ENCODE measurements at regions not wholly inside any gene's neighbourhood (a gene's known extent, or its start where the extent isn't known, plus 50 kb on each side); places are given as distances from the start of the nearest gene placed in this dataset.

DNA sequence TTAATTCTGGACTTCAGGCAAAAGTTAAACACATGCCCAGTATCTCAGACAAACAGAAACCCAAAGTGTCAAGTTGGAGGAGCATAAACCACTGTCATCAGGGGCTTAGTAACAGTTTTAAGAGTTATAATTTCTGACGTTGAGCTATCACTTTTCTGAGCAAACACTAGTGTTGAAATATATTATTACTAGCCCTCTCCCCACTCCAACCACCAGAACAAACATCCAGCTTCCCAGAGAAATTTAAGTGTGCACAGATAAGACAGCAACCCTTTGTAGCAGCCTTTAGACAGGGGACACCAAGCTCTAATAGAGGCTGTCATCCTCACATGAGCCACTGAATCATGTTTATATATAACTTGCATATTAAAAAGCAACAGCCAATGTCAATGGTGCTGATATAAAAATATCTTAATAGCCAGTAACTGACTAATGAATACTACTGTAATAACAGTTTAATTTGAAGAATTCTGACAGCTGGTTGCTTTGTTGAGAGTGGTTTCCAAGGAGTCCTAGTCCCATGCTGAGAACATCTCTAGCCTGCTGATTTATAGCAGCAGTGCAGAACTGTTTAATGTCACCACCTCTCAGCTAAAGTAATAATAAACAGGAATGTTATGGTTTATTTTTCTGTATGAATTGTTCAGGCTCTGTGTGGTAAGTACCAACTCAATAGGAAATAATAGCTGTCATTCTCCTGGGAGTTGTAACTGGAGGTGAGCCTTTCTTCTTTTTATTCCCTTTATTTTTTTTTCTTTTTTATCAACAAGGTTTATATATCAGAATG is 528.7 kb upstream of the ZNF608 start:
- Histone ChIP-seq H3K4me3 (no peak overlapping the region), H3K4me1 (no peaks in the 10 kb centered on the region), H3K36me3 (no peaks in the 10 kb centered on the region), H3K27me3 (no peaks in the 10 kb centered on the region), H3K9me3 (no peaks in the 10 kb centered on the region), H3K27ac (no peak overlapping the region)
- TF ChIP-seq EP300 (IDR thresholded peaks at IDR 0.05): no peak
- no peak for TF ChIP-seq CTCF (IDR thresholded peaks at IDR 0.05)
- no peak for TF ChIP-seq POLR2A (IDR thresholded peaks at IDR 0.05)
- DNase-seq (ENCODE audit: low spot score in 2 of 2): no peak
- WGBS, 2 donors: 59 to 65% methylated on average over 1 of the region's 1 CpG

GRCh38 chr5:125275725-125276090 is 529.3 kb upstream of the ZNF608 start:
- DNase-seq (ENCODE audit: low spot score in 2 of 2): no peak
- H3K4me3 ChIP-seq: no peak overlapping the region
- H3K36me3 ChIP-seq: no peaks in the 10 kb centered on the region
- H3K9me3 ChIP-seq: no peaks in the 10 kb centered on the region
- WGBS, 2 donors: 76 to 84% methylated on average over 3 of the region's 3 CpGs
- H3K4me1 ChIP-seq: no peaks in the 10 kb centered on the region
- TF ChIP-seq EP300 (IDR thresholded peaks at IDR 0.05): no peak
- TF ChIP-seq CTCF (IDR thresholded peaks at IDR 0.05): no peak
- TF ChIP-seq POLR2A (IDR thresholded peaks at IDR 0.05): no peak
- H3K27me3 ChIP-seq: no peaks in the 10 kb centered on the region
- no peak overlapping the region for H3K27ac ChIP-seq

GRCh38 chr5:125276096-125276495 is 529.7 kb upstream of the ZNF608 start:
- 83 to 87% methylated on average over 2 of the region's 2 CpGs for WGBS, 2 donors
- Histone ChIP-seq H3K4me1 (no peaks in the 10 kb centered on the region), H3K36me3 (no peaks in the 10 kb centered on the region), H3K9me3 (no peaks in the 10 kb centered on the region), H3K27ac (no peak overlapping the region), H3K27me3 (no peaks in the 10 kb centered on the region), H3K4me3 (no peak overlapping the region)
- DNase-seq (ENCODE audit: low spot score in 2 of 2): no peak
- TF ChIP-seq CTCF (IDR thresholded peaks at IDR 0.05) (no peak), EP300 (IDR thresholded peaks at IDR 0.05) (no peak), POLR2A (IDR thresholded peaks at IDR 0.05) (no peak)

GRCh38 chr5:125277494-125278154 is 531.2 kb upstream of the ZNF608 start:
- WGBS, 2 donors: 87 to 93% methylated on average over 3 of the region's 3 CpGs
- H3K4me1 ChIP-seq: no peaks in the 10 kb centered on the region
- H3K36me3 ChIP-seq: no peaks in the 10 kb centered on the region
- no peak for DNase-seq (ENCODE audit: low spot score in 2 of 2)
- no peak overlapping the region for H3K4me3 ChIP-seq
- H3K27me3 ChIP-seq: no peaks in the 10 kb centered on the region
- no peaks in the 10 kb centered on the region for H3K9me3 ChIP-seq
- TF ChIP-seq EP300 (IDR thresholded peaks at IDR 0.05) (no peak), POLR2A (IDR thresholded peaks at IDR 0.05) (no peak), CTCF (IDR thresholded peaks at IDR 0.05) (no peak)
- no peak overlapping the region for H3K27ac ChIP-seq

GRCh38 chr5:125278711-125279110 is 532.3 kb upstream of the ZNF608 start:
- no peaks in the 10 kb centered on the region for H3K9me3 ChIP-seq
- H3K27ac ChIP-seq: no peak overlapping the region
- no peaks in the 10 kb centered on the region for H3K36me3 ChIP-seq
- no peak for DNase-seq (ENCODE audit: low spot score in 2 of 2)
- H3K27me3 ChIP-seq: no peaks in the 10 kb centered on the region
- peaks cover 0 to under 1% (median 0%) of the 10 kb centered on the region in 4 donors for H3K4me1 ChIP-seq
- H3K4me3 ChIP-seq: no peak overlapping the region
- WGBS, 2 donors: 83 to 93% methylated on average over 2 of the region's 2 CpGs
- no peak for TF ChIP-seq POLR2A (IDR thresholded peaks at IDR 0.05)
- TF ChIP-seq EP300 (IDR thresholded peaks at IDR 0.05): no peak
- TF ChIP-seq CTCF (IDR thresholded peaks at IDR 0.05): no peak

All from tibial nerve (tissue), 4 donors.